ENCODE measurements at regions not wholly inside any gene's neighbourhood (a gene's known extent, or its start where the extent isn't known, plus 50 kb on each side); places are given as distances from the start of the nearest gene placed in this dataset.

GRCh38 chrX:138929926-138930582 is 218.5 kb upstream of the FGF13 start (continued):
- no peak for TF ChIP-seq EGR1 (IDR thresholded peaks at IDR 0.05; ENCODE audit: borderline replicate concordance, low read depth, low read length)
- TF ChIP-seq RFX5 (IDR thresholded peaks at IDR 0.05; ENCODE audit: borderline replicate concordance, low read depth, low read length), result no peak
- no peak for TF ChIP-seq KDM5A (IDR thresholded peaks at IDR 0.05; ENCODE audit: low read length)
- no peak for TF ChIP-seq CBX5 (IDR thresholded peaks at IDR 0.05; ENCODE audit: low read depth, low read length)
- no peak for TF ChIP-seq POLR2A (IDR thresholded peaks at IDR 0.05; ENCODE audit: control extremely low read depth in 1 of 2, low read depth in 2 of 2, low read length in 2 of 2)
